CD4-positive, alpha-beta T cell (primary cell): ENCODE measurements at regions not wholly inside any gene's neighbourhood (a gene's known extent, or its start where the extent isn't known, plus 50 kb on each side); places are given as distances from the start of the nearest gene placed in this dataset.

ENCODE experiments used
- ATAC-seq: fragments of 200-7000 bp; cut with Tn5 transposase; one replicate; pipeline ENCODE4 v1.10.0; 2022; ENCODE audit warnings: mild to moderate bottlenecking; ENCODE audit not compliant: poor library complexity
- CTCF ChIA-PET: fragments of 350-600 bp; sonication (Branson Sonifier 250); formaldehyde crosslinking; loops from one replicate; lab custom pipeline; 2021; ENCODE audit warnings: antibody characterized with exemption, inconsistent platforms; lab: Charles Lee
- POLR2A ChIA-PET: fragments of 350-600 bp; sonication (Branson Sonifier 250); formaldehyde crosslinking; loops from one replicate; lab custom pipeline; 2021; ENCODE audit warnings: antibody characterized with exemption, inconsistent platforms; lab: Charles Lee
- DNase-seq, 14 experiments: peaks; one replicate each; pipeline ENCODE4 v3.0.0-alpha.2; 2013 to 2020; ENCODE audit warnings: mixed read lengths in 2 of 14
- H3K27ac ChIP-seq, 2 donors: one replicate each; pipeline versions ENCODE4 v1.5.1 to v1.7.0; 2013; ENCODE audit warnings: low read length in 2 of 2, low read depth in 1 of 2, mild to moderate bottlenecking in 1 of 2
- H3K27me3 ChIP-seq, 2 experiments: 1 replicate in 1 of 2; 2 replicates in 1 of 2; pipeline versions ENCODE4 v1.6.1 to v1.7.0; 2013; ENCODE audit warnings: low read length in 2 of 2, control low read depth in 1 of 2, mild to moderate bottlenecking in 1 of 2, moderate library complexity in 1 of 2; ENCODE audit not compliant: insufficient read depth in 2 of 2, control insufficient read depth in 1 of 2
- H3K36me3 ChIP-seq: one replicate; pipeline ENCODE4 v1.6.1; 2013; ENCODE audit warnings: low read length, control low read depth; ENCODE audit not compliant: insufficient read depth
- H3K4me1 ChIP-seq: one replicate; pipeline ENCODE4 v1.6.1; 2013; ENCODE audit warnings: low read length, control low read depth; ENCODE audit not compliant: insufficient read depth
- H3K4me3 ChIP-seq: one replicate; pipeline ENCODE4 v1.5.1; 2013; ENCODE audit warnings: mild to moderate bottlenecking, low read length, moderate library complexity
- H3K9me3 ChIP-seq, 2 experiments: 1 replicate in 1 of 2; 2 replicates in 1 of 2; pipeline versions ENCODE4 v1.6.1 to v1.7.0; 2013; ENCODE audit warnings: low read length in 2 of 2, mild to moderate bottlenecking in 2 of 2, control low read depth in 1 of 2, moderate library complexity in 1 of 2; ENCODE audit not compliant: control insufficient read depth in 1 of 2, insufficient read depth in 1 of 2
- H3K27ac Mint-ChIP-seq: one replicate; pipeline ENCODE4 v1.8.0; 2020; ENCODE audit warnings: mixed read lengths
- H3K27me3 Mint-ChIP-seq: one replicate; pipeline ENCODE4 v1.8.0; 2021; ENCODE audit warnings: mixed read lengths
- H3K36me3 Mint-ChIP-seq: one replicate; pipeline ENCODE4 v1.8.0; 2021; ENCODE audit warnings: low read depth, mixed read lengths
- H3K4me1 Mint-ChIP-seq: one replicate; pipeline ENCODE4 v1.8.0; 2021; ENCODE audit warnings: low read depth, mixed read lengths
- H3K4me3 Mint-ChIP-seq: one replicate; pipeline ENCODE4 v1.8.0; 2020; ENCODE audit warnings: mild to moderate bottlenecking, mixed read lengths
- H3K9me3 Mint-ChIP-seq: one replicate; pipeline ENCODE4 v1.8.0; 2020; ENCODE audit warnings: mixed read lengths
- CTCF ChIP-seq: fragments of 200-600 bp; IDR thresholded peaks from one replicate; pipeline ENCODE4 v1.8.0; 2022; ENCODE audit warnings: antibody characterized with exemption, mild to moderate bottlenecking
- intact Hi-C, 2 experiments: fragments of 100-400 bp; cut with DNase I in 1 of 2; cut with micrococcal nuclease in 1 of 2; formaldehyde crosslinking; loops; one replicate each; pipeline versions ENCODE4 v1.15.1 to v1.9.0; 2023 to 2025; cut with DNase I, micrococcal nuclease

GRCh38 chr4:3364634-3365314 lies 72.0 kb downstream of the RGS12 start:
- CTCF ChIA-PET = no interaction called here
- peaks cover 3% of the 10 kb centered on the region for H3K27me3 Mint-ChIP-seq
- H3K27ac ChIP-seq = no peak overlapping the region
- peaks cover 49% of the 10 kb centered on the region for H3K4me1 Mint-ChIP-seq
- intact Hi-C loops = no loop called here
- no peak for TF ChIP-seq CTCF
- H3K36me3 ChIP-seq = no peaks in the 10 kb centered on the region
- no peak overlapping the region for H3K4me3 ChIP-seq
- H3K4me3 Mint-ChIP-seq = no peak overlapping the region
- no peaks in the 10 kb centered on the region for H3K36me3 Mint-ChIP-seq
- no peak for ATAC-seq
- no peak for DNase-seq
- no peak overlapping the region for H3K27ac Mint-ChIP-seq
- peaks cover 0 to 7% of the 10 kb centered on the region in 2 experiments for H3K9me3 ChIP-seq
- POLR2A ChIA-PET = interaction anchor here (0.6 kb wide), 1 partner anchor 10 kb away, joined by 3 read pairs; no protein-coding TSS in a partner anchor
- no peaks in the 10 kb centered on the region for H3K9me3 Mint-ChIP-seq
- H3K27me3 ChIP-seq = peaks cover 0 to 6% of the 10 kb centered on the region in 2 experiments
- H3K4me1 ChIP-seq = peaks cover 20% of the 10 kb centered on the region

- Mint-ChIP-seq H3K9me3 (no peaks in the 10 kb centered on the region), H3K4me1 (peaks cover 49% of the 10 kb centered on the region), H3K27ac (no peak overlapping the region), H3K36me3 (no peaks in the 10 kb centered on the region), H3K27me3 (peaks cover 6% of the 10 kb centered on the region), H3K4me3 (no peak overlapping the region)
- intact Hi-C loops = no loop called here
- ChIA-PET POLR2A (no interaction called here), CTCF (no interaction called here)
- DNase-seq (no peak), ATAC-seq (no peak)
- H3K4me1 ChIP-seq = peaks cover 25% of the 10 kb centered on the region
- H3K27ac ChIP-seq = no peak overlapping the region
- no peak overlapping the region for H3K4me3 ChIP-seq
- H3K36me3 ChIP-seq = no peaks in the 10 kb centered on the region
- H3K27me3 ChIP-seq = peaks cover 0 to 6% of the 10 kb centered on the region in 2 experiments
- H3K9me3 ChIP-seq = peaks cover 0 to 7% of the 10 kb centered on the region in 2 experiments
- TF ChIP-seq CTCF = no peak
These were observed 72.5 kb downstream of the RGS12 start for GRCh38 chr4:3365326-3365725.

- ATAC-seq (no peak), DNase-seq (no peak)
- Histone ChIP-seq H3K27ac (no peak overlapping the region), H3K4me3 (no peak overlapping the region), H3K4me1 (peaks cover 30% of the 10 kb centered on the region), H3K27me3 (peaks cover 0 to 6% of the 10 kb centered on the region in 2 experiments), H3K9me3 (peaks cover 0 to 7% of the 10 kb centered on the region in 2 experiments), H3K36me3 (no peaks in the 10 kb centered on the region)
- no peak for TF ChIP-seq CTCF
- no peak overlapping the region for H3K4me3 Mint-ChIP-seq
- POLR2A ChIA-PET = no interaction called here
- CTCF ChIA-PET = interaction anchor here (1.2 kb wide), 1 partner anchor 20 kb away, joined by 3 read pairs; no protein-coding TSS in a partner anchor
- intact Hi-C loops = no loop called here
- peaks cover 9% of the 10 kb centered on the region for H3K27me3 Mint-ChIP-seq
- H3K27ac Mint-ChIP-seq = no peak overlapping the region
- peaks cover 55% of the 10 kb centered on the region for H3K4me1 Mint-ChIP-seq
- H3K9me3 Mint-ChIP-seq = no peaks in the 10 kb centered on the region
- no peaks in the 10 kb centered on the region for H3K36me3 Mint-ChIP-seq
These were observed 73.3 kb downstream of the RGS12 start for GRCh38 chr4:3365871-3366842.
